GM23338 (cell line): ENCODE measurements at regions not wholly inside any gene's neighbourhood (a gene's known extent, or its start where the extent isn't known, plus 50 kb on each side); places are given as distances from the start of the nearest gene placed in this dataset.

Experiments used
- EZH2 ChIP-seq: fragments of 200-600 bp; sonication (generic); IDR thresholded peaks from one replicate; pipeline ENCODE4 v1.8.0; 2017; ENCODE audit warnings: antibody characterized with exemption, mild to moderate bottlenecking, low read depth; ENCODE audit not compliant: unreplicated experiment
- EZH2phosphoT487 ChIP-seq: fragments of 200-600 bp; sonication (generic); IDR thresholded peaks from one replicate; pipeline ENCODE4 v1.8.1; 2018; ENCODE audit warnings: antibody characterized with exemption; ENCODE audit not compliant: unreplicated experiment
- JUNB ChIP-seq: IDR thresholded peaks from one replicate; pipeline ENCODE4 v1.6.1; 2016; ENCODE audit warnings: antibody characterized with exemption; ENCODE audit not compliant: unreplicated experiment
- POLR2AphosphoS5 ChIP-seq: IDR thresholded peaks from 2 replicates; pipeline ENCODE4 v1.6.1; 2016; ENCODE audit warnings: antibody characterized with exemption, low read depth
- STAT1 ChIP-seq: IDR thresholded peaks from one replicate; pipeline ENCODE4 v1.6.1; 2016; ENCODE audit warnings: antibody characterized with exemption; ENCODE audit not compliant: unreplicated experiment
- TF ChIP-seq, protein P1 (sequence below), 2 experiments: fragments of 200-600 bp in 1 of 2; sonication (generic) in 1 of 2; conservative IDR thresholded peaks; 2 replicates each; pipeline versions ENCODE4 v1.5.1 to v1.6.1; 2016 to 2017; ENCODE audit warnings: antibody characterized with exemption in 2 of 2, low read depth in 2 of 2, mild to moderate bottlenecking in 2 of 2, moderate library complexity in 1 of 2
- TF ChIP-seq, protein P2 (sequence below): IDR thresholded peaks from one replicate; pipeline ENCODE4 v1.6.1; 2018; ENCODE audit warnings: antibody characterized with exemption; ENCODE audit not compliant: unreplicated experiment
- TF ChIP-seq, protein P3 (sequence below): IDR thresholded peaks from 2 replicates; pipeline ENCODE4 v1.6.1; 2016; ENCODE audit warnings: antibody characterized with exemption

DNA sequence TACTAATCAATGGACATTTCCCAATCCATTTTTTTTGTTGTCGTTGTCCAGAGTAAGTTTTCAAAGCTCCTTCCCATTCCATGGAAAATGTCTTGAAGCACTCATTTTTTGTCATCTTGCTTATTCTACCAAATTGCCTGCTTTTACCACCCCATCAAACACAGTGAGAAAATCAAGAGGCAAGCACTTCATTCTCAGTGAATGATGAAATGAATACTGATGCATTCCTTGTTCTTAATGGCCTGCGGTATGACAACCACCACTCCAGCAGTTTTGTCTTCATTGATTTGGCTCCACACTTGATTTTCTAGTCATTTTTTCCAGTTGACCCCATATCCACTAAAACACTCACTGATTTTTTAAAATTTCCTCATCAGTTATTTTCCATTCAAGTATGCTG, 193.5 kb upstream of the ANKH start:
- TF ChIP-seq POLR2AphosphoS5 = no peak
- TF ChIP-seq STAT1 = no peak
- TF ChIP-seq, protein P1, sequence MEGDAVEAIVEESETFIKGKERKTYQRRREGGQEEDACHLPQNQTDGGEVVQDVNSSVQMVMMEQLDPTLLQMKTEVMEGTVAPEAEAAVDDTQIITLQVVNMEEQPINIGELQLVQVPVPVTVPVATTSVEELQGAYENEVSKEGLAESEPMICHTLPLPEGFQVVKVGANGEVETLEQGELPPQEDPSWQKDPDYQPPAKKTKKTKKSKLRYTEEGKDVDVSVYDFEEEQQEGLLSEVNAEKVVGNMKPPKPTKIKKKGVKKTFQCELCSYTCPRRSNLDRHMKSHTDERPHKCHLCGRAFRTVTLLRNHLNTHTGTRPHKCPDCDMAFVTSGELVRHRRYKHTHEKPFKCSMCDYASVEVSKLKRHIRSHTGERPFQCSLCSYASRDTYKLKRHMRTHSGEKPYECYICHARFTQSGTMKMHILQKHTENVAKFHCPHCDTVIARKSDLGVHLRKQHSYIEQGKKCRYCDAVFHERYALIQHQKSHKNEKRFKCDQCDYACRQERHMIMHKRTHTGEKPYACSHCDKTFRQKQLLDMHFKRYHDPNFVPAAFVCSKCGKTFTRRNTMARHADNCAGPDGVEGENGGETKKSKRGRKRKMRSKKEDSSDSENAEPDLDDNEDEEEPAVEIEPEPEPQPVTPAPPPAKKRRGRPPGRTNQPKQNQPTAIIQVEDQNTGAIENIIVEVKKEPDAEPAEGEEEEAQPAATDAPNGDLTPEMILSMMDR (conservative IDR thresholded peaks at IDR 0.05; ENCODE audit: low read depth in 2 of 2) = no peak
- TF ChIP-seq EZH2phosphoT487 = no peak
- TF ChIP-seq, protein P2, sequence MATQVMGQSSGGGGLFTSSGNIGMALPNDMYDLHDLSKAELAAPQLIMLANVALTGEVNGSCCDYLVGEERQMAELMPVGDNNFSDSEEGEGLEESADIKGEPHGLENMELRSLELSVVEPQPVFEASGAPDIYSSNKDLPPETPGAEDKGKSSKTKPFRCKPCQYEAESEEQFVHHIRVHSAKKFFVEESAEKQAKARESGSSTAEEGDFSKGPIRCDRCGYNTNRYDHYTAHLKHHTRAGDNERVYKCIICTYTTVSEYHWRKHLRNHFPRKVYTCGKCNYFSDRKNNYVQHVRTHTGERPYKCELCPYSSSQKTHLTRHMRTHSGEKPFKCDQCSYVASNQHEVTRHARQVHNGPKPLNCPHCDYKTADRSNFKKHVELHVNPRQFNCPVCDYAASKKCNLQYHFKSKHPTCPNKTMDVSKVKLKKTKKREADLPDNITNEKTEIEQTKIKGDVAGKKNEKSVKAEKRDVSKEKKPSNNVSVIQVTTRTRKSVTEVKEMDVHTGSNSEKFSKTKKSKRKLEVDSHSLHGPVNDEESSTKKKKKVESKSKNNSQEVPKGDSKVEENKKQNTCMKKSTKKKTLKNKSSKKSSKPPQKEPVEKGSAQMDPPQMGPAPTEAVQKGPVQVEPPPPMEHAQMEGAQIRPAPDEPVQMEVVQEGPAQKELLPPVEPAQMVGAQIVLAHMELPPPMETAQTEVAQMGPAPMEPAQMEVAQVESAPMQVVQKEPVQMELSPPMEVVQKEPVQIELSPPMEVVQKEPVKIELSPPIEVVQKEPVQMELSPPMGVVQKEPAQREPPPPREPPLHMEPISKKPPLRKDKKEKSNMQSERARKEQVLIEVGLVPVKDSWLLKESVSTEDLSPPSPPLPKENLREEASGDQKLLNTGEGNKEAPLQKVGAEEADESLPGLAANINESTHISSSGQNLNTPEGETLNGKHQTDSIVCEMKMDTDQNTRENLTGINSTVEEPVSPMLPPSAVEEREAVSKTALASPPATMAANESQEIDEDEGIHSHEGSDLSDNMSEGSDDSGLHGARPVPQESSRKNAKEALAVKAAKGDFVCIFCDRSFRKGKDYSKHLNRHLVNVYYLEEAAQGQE = no peak
- TF ChIP-seq JUNB = no peak
- TF ChIP-seq EZH2 = no peak
- TF ChIP-seq, protein P3, sequence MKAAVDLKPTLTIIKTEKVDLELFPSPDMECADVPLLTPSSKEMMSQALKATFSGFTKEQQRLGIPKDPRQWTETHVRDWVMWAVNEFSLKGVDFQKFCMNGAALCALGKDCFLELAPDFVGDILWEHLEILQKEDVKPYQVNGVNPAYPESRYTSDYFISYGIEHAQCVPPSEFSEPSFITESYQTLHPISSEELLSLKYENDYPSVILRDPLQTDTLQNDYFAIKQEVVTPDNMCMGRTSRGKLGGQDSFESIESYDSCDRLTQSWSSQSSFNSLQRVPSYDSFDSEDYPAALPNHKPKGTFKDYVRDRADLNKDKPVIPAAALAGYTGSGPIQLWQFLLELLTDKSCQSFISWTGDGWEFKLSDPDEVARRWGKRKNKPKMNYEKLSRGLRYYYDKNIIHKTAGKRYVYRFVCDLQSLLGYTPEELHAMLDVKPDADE = no peak
